Activated CD4-positive, alpha-beta T cell treated with anti-CD3 and anti-CD28 coated beads for 36 hours (primary cell): ENCODE measurements at regions not wholly inside any gene's neighbourhood (a gene's known extent, or its start where the extent isn't known, plus 50 kb on each side); places are given as distances from the start of the nearest gene placed in this dataset.
A peak's percentile ranks its signal among the peaks of the same experiment; 100 is the strongest.
"Not testable (repeated sequence)": the region's sequence is repeated elsewhere in the genome, so short reads cannot be mapped to it uniquely, and the experiment has no call there.

Experiments
- ATAC-seq: fragments of 200-7000 bp; cut with Tn5 transposase; one replicate; pipeline ENCODE4 v1.10.0; 2021; ENCODE audit warnings: mild to moderate bottlenecking, moderate library complexity
- CTCF ChIA-PET: fragments of 350-600 bp; sonication (Branson Sonifier 250); formaldehyde crosslinking; loops from one replicate; lab custom pipeline; 2021; ENCODE audit warnings: antibody characterized with exemption; lab: Charles Lee
- POLR2A ChIA-PET: fragments of 350-600 bp; sonication (Branson Sonifier 250); formaldehyde crosslinking; loops from one replicate; lab custom pipeline; 2021; ENCODE audit warnings: antibody characterized with exemption, inconsistent platforms; lab: Charles Lee
- DNase-seq: peaks from one replicate; pipeline ENCODE4 v3.0.0-alpha.2; 2020
- H3K27ac Mint-ChIP-seq: one replicate; pipeline ENCODE4 v1.8.0; 2021; ENCODE audit warnings: mixed read lengths
- H3K27me3 Mint-ChIP-seq: one replicate; pipeline ENCODE4 v1.8.0; 2021; ENCODE audit warnings: mixed read lengths
- H3K36me3 Mint-ChIP-seq: one replicate; pipeline ENCODE4 v1.8.0; 2021; ENCODE audit warnings: low read depth, mixed read lengths
- H3K4me1 Mint-ChIP-seq: one replicate; pipeline ENCODE4 v1.8.0; 2021; ENCODE audit warnings: mixed read lengths
- H3K4me3 Mint-ChIP-seq: one replicate; pipeline ENCODE4 v1.8.0; 2021; ENCODE audit warnings: mild to moderate bottlenecking, moderate library complexity, mixed read lengths
- H3K9me3 Mint-ChIP-seq: one replicate; pipeline ENCODE4 v1.8.0; 2021; ENCODE audit warnings: low read depth, mixed read lengths
- intact Hi-C, 2 experiments: fragments of 100-400 bp; cut with DNase I in 1 of 2; cut with micrococcal nuclease in 1 of 2; formaldehyde crosslinking; loops; one replicate each; pipeline versions ENCODE4 v1.14.2 to v1.15.1; 2022 to 2024; cut with DNase I, micrococcal nuclease

GRCh38 chr11:86861810-86862209, 61.5 kb downstream of the PRSS23 start:
- no peaks in the 10 kb centered on the region for H3K36me3 Mint-ChIP-seq

GRCh38 chr11:86863476-86863875, 63.1 kb downstream of the PRSS23 start:
- ChIA-PET CTCF (interaction anchor here (0.7 kb wide), 1 partner anchor 46 kb away, joined by 3 read pairs; no protein-coding TSS in a partner anchor), POLR2A (no interaction called here)
- DNase-seq (no peak), ATAC-seq (no peak)
- Mint-ChIP-seq H3K27ac (no peak overlapping the region), H3K36me3 (no peaks in the 10 kb centered on the region), H3K4me1 (no peaks in the 10 kb centered on the region), H3K9me3 (no peaks in the 10 kb centered on the region), H3K27me3 (peaks cover 6% of the 10 kb centered on the region), H3K4me3 (no peak overlapping the region)
- intact Hi-C loops = no loop called here

More at GRCh38 chr11:86861810-86862209, 61.5 kb downstream of the PRSS23 start:
- no peak for DNase-seq
- no peaks in the 10 kb centered on the region for H3K9me3 Mint-ChIP-seq
- ChIA-PET POLR2A (no interaction called here), CTCF (no interaction called here)
- no peak overlapping the region for H3K27ac Mint-ChIP-seq
- no peaks in the 10 kb centered on the region for H3K4me1 Mint-ChIP-seq
- no peak overlapping the region for H3K4me3 Mint-ChIP-seq
- peaks cover 11% of the 10 kb centered on the region for H3K27me3 Mint-ChIP-seq
- intact Hi-C loops = no loop called here
- peak; percentile 36 for ATAC-seq

GRCh38 chr11:86865436-86865835, 65.1 kb downstream of the PRSS23 start:
- intact Hi-C loops = no loop called here
- H3K27ac Mint-ChIP-seq = no peak overlapping the region
- H3K9me3 Mint-ChIP-seq = no peaks in the 10 kb centered on the region
- POLR2A ChIA-PET = no interaction called here
- ATAC-seq (no peak), DNase-seq (no peak)
- no peaks in the 10 kb centered on the region for H3K27me3 Mint-ChIP-seq
- CTCF ChIA-PET = no interaction called here
- H3K36me3 Mint-ChIP-seq = no peaks in the 10 kb centered on the region
- H3K4me1 Mint-ChIP-seq = no peaks in the 10 kb centered on the region
- H3K4me3 Mint-ChIP-seq = no peak overlapping the region

GRCh38 chr11:86869531-86869930, 69.2 kb downstream of the PRSS23 start:
- DNase-seq (no peak), ATAC-seq (no peak)
- no peaks in the 10 kb centered on the region for H3K4me1 Mint-ChIP-seq
- intact Hi-C loops = no loop called here
- ChIA-PET CTCF (interaction anchor here (0.7 to 2.5 kb wide), 8 partner anchors 13 to 85 kb away, joined by 3 to 10 read pairs (median 3); partner anchors contain the start of gene FZD4), POLR2A (no interaction called here)
- H3K9me3 Mint-ChIP-seq = no peaks in the 10 kb centered on the region
- H3K4me3 Mint-ChIP-seq = no peak overlapping the region
- H3K36me3 Mint-ChIP-seq = no peaks in the 10 kb centered on the region
- no peaks in the 10 kb centered on the region for H3K27me3 Mint-ChIP-seq
- H3K27ac Mint-ChIP-seq = no peak overlapping the region

GRCh38 chr11:86869966-86870570, 69.7 kb downstream of the PRSS23 start:
- H3K4me1 Mint-ChIP-seq = no peaks in the 10 kb centered on the region
- no peaks in the 10 kb centered on the region for H3K27me3 Mint-ChIP-seq
- POLR2A ChIA-PET = no interaction called here
- H3K36me3 Mint-ChIP-seq = no peaks in the 10 kb centered on the region
- CTCF ChIA-PET = interaction anchor here (0.6 to 2.5 kb wide), 16 partner anchors 12 to 1015 kb away, joined by 3 to 10 read pairs (median 3); partner anchors contain the start of genes CCDC83 and FZD4
- ATAC-seq (peak; percentile 78), DNase-seq (peak; percentile 75)
- intact Hi-C loops = loop anchor here (1.0 to 5.0 kb wide), 4 partner anchors 49 to 551 kb away; no protein-coding TSS in a partner anchor
- no peak overlapping the region for H3K4me3 Mint-ChIP-seq
- no peaks in the 10 kb centered on the region for H3K9me3 Mint-ChIP-seq
- no peak overlapping the region for H3K27ac Mint-ChIP-seq

GRCh38 chr11:86873573-86874083, 73.3 kb downstream of the PRSS23 start:
- no peaks in the 10 kb centered on the region for H3K9me3 Mint-ChIP-seq
- POLR2A ChIA-PET = no interaction called here

GRCh38 chr11:86874304-86875056, 74.1 kb downstream of the PRSS23 start:
- no peak for DNase-seq
- H3K27me3 Mint-ChIP-seq = no peaks in the 10 kb centered on the region
- no peak overlapping the region for H3K4me3 Mint-ChIP-seq
- H3K9me3 Mint-ChIP-seq = no peaks in the 10 kb centered on the region
- H3K4me1 Mint-ChIP-seq = no peaks in the 10 kb centered on the region
- no peak for ATAC-seq
- no peaks in the 10 kb centered on the region for H3K36me3 Mint-ChIP-seq
- no peak overlapping the region for H3K27ac Mint-ChIP-seq
- ChIA-PET POLR2A (no interaction called here), CTCF (interaction anchor here (0.5 kb wide), 1 partner anchor 42 kb away, joined by 3 read pairs; no protein-coding TSS in a partner anchor)
- intact Hi-C loops = loop anchor here in 1 of 2 experiments (5.0 kb wide), 1 partner anchor 418 kb away; no protein-coding TSS in a partner anchor

More at GRCh38 chr11:86873573-86874083, 73.3 kb downstream of the PRSS23 start:
- no peak for DNase-seq
- H3K27ac Mint-ChIP-seq = no peak overlapping the region
- no peak overlapping the region for H3K4me3 Mint-ChIP-seq
- H3K27me3 Mint-ChIP-seq = no peaks in the 10 kb centered on the region
- H3K4me1 Mint-ChIP-seq = no peaks in the 10 kb centered on the region
- no peak for ATAC-seq
- H3K36me3 Mint-ChIP-seq = no peaks in the 10 kb centered on the region
- CTCF ChIA-PET = interaction anchor here (0.5 kb wide), 1 partner anchor 43 kb away, joined by 3 read pairs; no protein-coding TSS in a partner anchor
- intact Hi-C loops = loop anchor here in 1 of 2 experiments (5.0 kb wide), 1 partner anchor 419 kb away; no protein-coding TSS in a partner anchor

- Mint-ChIP-seq H3K27ac (no peak overlapping the region), H3K36me3 (no peaks in the 10 kb centered on the region), H3K9me3 (no peaks in the 10 kb centered on the region), H3K4me1 (no peaks in the 10 kb centered on the region), H3K4me3 (no peak overlapping the region), H3K27me3 (no peaks in the 10 kb centered on the region)
- ATAC-seq (no peak), DNase-seq (no peak)
- intact Hi-C loops = no loop called here
- CTCF ChIA-PET = no interaction called here
- POLR2A ChIA-PET = no interaction called here
Measured at GRCh38 chr11:86876716-86877234, 76.4 kb downstream of the PRSS23 start.

- Mint-ChIP-seq H3K27ac (no peak overlapping the region), H3K4me3 (no peak overlapping the region), H3K36me3 (no peaks in the 10 kb centered on the region), H3K9me3 (no peaks in the 10 kb centered on the region), H3K4me1 (no peaks in the 10 kb centered on the region), H3K27me3 (peaks cover 6% of the 10 kb centered on the region)
- ChIA-PET POLR2A (no interaction called here), CTCF (no interaction called here)
- ATAC-seq (no peak), DNase-seq (no peak)
- intact Hi-C loops = no loop called here
Measured at GRCh38 chr11:86877503-86877902, 77.2 kb downstream of the PRSS23 start.

GRCh38 chr11:86879241-86879640, 76.0 kb downstream of the FZD4 start:
- CTCF ChIA-PET, H3K27me3 Mint-ChIP-seq, H3K9me3 Mint-ChIP-seq, H3K36me3 Mint-ChIP-seq, POLR2A ChIA-PET, H3K4me1 Mint-ChIP-seq, H3K4me3 Mint-ChIP-seq, ATAC-seq, DNase-seq, H3K27ac Mint-ChIP-seq, intact Hi-C loops: not testable (repeated sequence)

GRCh38 chr11:86885311-86885710, 69.9 kb downstream of the FZD4 start:
- intact Hi-C loops = no loop called here
- ChIA-PET CTCF (no interaction called here), POLR2A (no interaction called here)
- Mint-ChIP-seq H3K27me3 (peaks cover 12% of the 10 kb centered on the region), H3K9me3 (no peaks in the 10 kb centered on the region), H3K27ac (no peak overlapping the region), H3K36me3 (no peaks in the 10 kb centered on the region), H3K4me1 (no peaks in the 10 kb centered on the region), H3K4me3 (no peak overlapping the region)
- no peak for DNase-seq
- no peak for ATAC-seq
